HEK293 (cell line): ENCODE measurements at regions not wholly inside any gene's neighbourhood (a gene's known extent, or its start where the extent isn't known, plus 50 kb on each side); places are given as distances from the start of the nearest gene placed in this dataset.
A peak's percentile ranks its signal among the peaks of the same experiment; 100 is the strongest.

Source experiments
- CTCF ChIA-PET: fragments of 350-600 bp; formaldehyde crosslinking; extraction: SDS; loops from one replicate; lab custom pipeline; 2021; ENCODE audit warnings: antibody characterized with exemption; lab: Yijun Ruan, JAX
- POLR2A ChIA-PET: fragments of 300-600 bp; formaldehyde crosslinking; extraction: SDS; loops from one replicate; lab custom pipeline; 2020; ENCODE audit warnings: antibody characterized with exemption, inconsistent platforms; lab: Yijun Ruan, JAX
- H3K27ac ChIP-seq: fragments of 200-500 bp; sonication (Bioruptor generic); 2 replicates; pipeline ENCODE4 v1.5.1; 2014; ENCODE audit warnings: low read depth, low read length, control low read depth, inconsistent platforms; ENCODE audit errors: extremely low read depth
- H3K36me3 ChIP-seq, 2 experiments: fragments of 200-500 bp in 1 of 2; sonication (Bioruptor generic) in 1 of 2; 1 replicate in 1 of 2; 2 replicates in 1 of 2; pipeline ENCODE4 v1.5.1; 2014 to 2017; ENCODE audit warnings: inconsistent platforms in 2 of 2, low read length in 2 of 2; ENCODE audit not compliant: control insufficient read depth in 2 of 2, insufficient read depth in 1 of 2
- H3K4me1 ChIP-seq: fragments of 200-500 bp; sonication (Bioruptor generic); 2 replicates; pipeline ENCODE4 v1.5.1; 2014; ENCODE audit warnings: mild to moderate bottlenecking, low read length, inconsistent platforms; ENCODE audit not compliant: control insufficient read depth, insufficient read depth
- H3K4me3 ChIP-seq: 2 replicates; pipeline ENCODE4 v1.5.1; 2011; ENCODE audit warnings: low read depth, mild to moderate bottlenecking, control low read depth, low read length, moderate library complexity
- H3K9me3 ChIP-seq: fragments of 200-500 bp; sonication (Bioruptor generic); 2 replicates; pipeline ENCODE4 v1.5.1; 2014; ENCODE audit warnings: low read depth, low read length, inconsistent platforms; ENCODE audit not compliant: control insufficient read depth, insufficient read depth
- BCL6B ChIP-seq: fragments of 450-650 bp; formaldehyde crosslinking; IDR thresholded peaks from 2 replicates; pipeline ENCODE4 v1.5.1; 2017; ENCODE audit warnings: missing biosample characterization, missing genetic modification characterization
- GFI1B ChIP-seq: fragments of 450-650 bp; formaldehyde crosslinking; IDR thresholded peaks from 2 replicates; pipeline ENCODE4 v1.5.1; 2016; ENCODE audit warnings: missing biosample characterization, missing genetic modification characterization
- OSR2 ChIP-seq: fragments of 450-650 bp; formaldehyde crosslinking; IDR thresholded peaks from 2 replicates; pipeline ENCODE4 v1.5.1; 2016; ENCODE audit warnings: missing biosample characterization, missing genetic modification characterization
- PRDM4 ChIP-seq: fragments of 450-650 bp; formaldehyde crosslinking; IDR thresholded peaks from 2 replicates; pipeline ENCODE4 v1.5.1; 2017; ENCODE audit warnings: missing biosample characterization, missing genetic modification characterization
- SP2 ChIP-seq: fragments of 450-650 bp; formaldehyde crosslinking; IDR thresholded peaks from 2 replicates; pipeline ENCODE4 v1.5.1; 2016; ENCODE audit warnings: missing biosample characterization, missing genetic modification characterization
- ZBTB17 ChIP-seq: fragments of 450-650 bp; formaldehyde crosslinking; IDR thresholded peaks from 2 replicates; pipeline ENCODE4 v1.5.1; 2016; ENCODE audit warnings: missing biosample characterization, missing genetic modification characterization
- ZFHX2 ChIP-seq: fragments of 450-650 bp; formaldehyde crosslinking; conservative IDR thresholded peaks from 2 replicates; pipeline ENCODE4 v1.5.1; 2016; ENCODE audit warnings: missing biosample characterization, missing genetic modification characterization
- ZIC2 ChIP-seq: fragments of 450-650 bp; formaldehyde crosslinking; IDR thresholded peaks from 2 replicates; pipeline ENCODE4 v1.5.1; 2016; ENCODE audit warnings: missing biosample characterization, missing genetic modification characterization
- ZNF112 ChIP-seq: fragments of 450-650 bp; formaldehyde crosslinking; IDR thresholded peaks from 2 replicates; pipeline ENCODE4 v1.5.0; 2017; ENCODE audit warnings: missing biosample characterization, missing genetic modification characterization
- ZNF155 ChIP-seq: fragments of 450-650 bp; formaldehyde crosslinking; IDR thresholded peaks from 2 replicates; pipeline ENCODE4 v1.5.1; 2016; ENCODE audit warnings: missing biosample characterization, missing genetic modification characterization
- ZNF169 ChIP-seq: fragments of 450-650 bp; formaldehyde crosslinking; IDR thresholded peaks from 2 replicates; pipeline ENCODE4 v1.5.1; 2016; ENCODE audit warnings: missing biosample characterization, missing genetic modification characterization
- ZNF175 ChIP-seq: fragments of 450-650 bp; formaldehyde crosslinking; IDR thresholded peaks from 2 replicates; pipeline ENCODE4 v1.5.1; 2016; ENCODE audit warnings: missing biosample characterization, missing genetic modification characterization
- ZNF266 ChIP-seq: fragments of 450-650 bp; formaldehyde crosslinking; IDR thresholded peaks from 2 replicates; pipeline ENCODE4 v1.5.1; 2016; ENCODE audit warnings: missing biosample characterization, missing genetic modification characterization, low read depth
- ZNF280D ChIP-seq: fragments of 450-650 bp; formaldehyde crosslinking; IDR thresholded peaks from 2 replicates; pipeline ENCODE4 v1.5.1; 2016; ENCODE audit warnings: missing biosample characterization, missing genetic modification characterization
- ZNF292 ChIP-seq: fragments of 450-650 bp; formaldehyde crosslinking; IDR thresholded peaks from 2 replicates; pipeline ENCODE4 v1.5.1; 2016; ENCODE audit warnings: low read depth, missing biosample characterization, missing genetic modification characterization, borderline replicate concordance
- ZNF335 ChIP-seq: fragments of 450-650 bp; formaldehyde crosslinking; conservative IDR thresholded peaks from 2 replicates; pipeline ENCODE4 v1.5.1; 2016; ENCODE audit warnings: missing biosample characterization, missing genetic modification characterization
- ZNF391 ChIP-seq: fragments of 450-650 bp; formaldehyde crosslinking; IDR thresholded peaks from 2 replicates; pipeline ENCODE4 v1.5.1; 2016; ENCODE audit warnings: low read depth, missing biosample characterization, missing genetic modification characterization, borderline replicate concordance
- ZNF394 ChIP-seq: fragments of 450-650 bp; formaldehyde crosslinking; IDR thresholded peaks from 2 replicates; pipeline ENCODE4 v1.5.1; 2016; ENCODE audit warnings: missing biosample characterization, missing genetic modification characterization, mild to moderate bottlenecking, moderate library complexity, borderline replicate concordance
- ZNF560 ChIP-seq: fragments of 450-650 bp; formaldehyde crosslinking; IDR thresholded peaks from 2 replicates; pipeline ENCODE4 v1.5.1; 2017; ENCODE audit warnings: missing biosample characterization, missing genetic modification characterization, borderline replicate concordance
- ZNF571 ChIP-seq: fragments of 450-650 bp; formaldehyde crosslinking; IDR thresholded peaks from 2 replicates; pipeline ENCODE4 v1.5.0; 2017; ENCODE audit warnings: missing biosample characterization, missing genetic modification characterization
- ZNF600 ChIP-seq: fragments of 450-650 bp; formaldehyde crosslinking; IDR thresholded peaks from 2 replicates; pipeline ENCODE4 v1.5.1; 2016; ENCODE audit warnings: missing biosample characterization, missing genetic modification characterization
- ZNF701 ChIP-seq: fragments of 450-650 bp; formaldehyde crosslinking; IDR thresholded peaks from 2 replicates; pipeline ENCODE4 v1.5.1; 2016; ENCODE audit warnings: missing biosample characterization, missing genetic modification characterization
- ZNF777 ChIP-seq: fragments of 450-650 bp; formaldehyde crosslinking; IDR thresholded peaks from 2 replicates; pipeline ENCODE4 v1.5.1; 2017; ENCODE audit warnings: missing biosample characterization, missing genetic modification characterization, borderline replicate concordance
- ZNF785 ChIP-seq: fragments of 450-650 bp; formaldehyde crosslinking; IDR thresholded peaks from 2 replicates; pipeline ENCODE4 v1.5.1; 2016; ENCODE audit warnings: missing biosample characterization, missing genetic modification characterization
- ZNF830 ChIP-seq: fragments of 450-650 bp; IDR thresholded peaks from 2 replicates; pipeline ENCODE4 v1.5.0; 2018; ENCODE audit warnings: missing biosample characterization, missing genetic modification characterization, low read depth, mild to moderate bottlenecking, moderate library complexity

- H3K27ac ChIP-seq: no peak overlapping the region; the same call in 1 of the 2 replicates
- CTCF ChIA-PET: interaction anchor here (0.7 to 1.7 kb wide), 3 partner anchors 371 to 411 kb away, joined by 3 to 9 read pairs (median 6); no protein-coding TSS in a partner anchor
- TF ChIP-seq ZNF292 (tag by site-specific recombination): no peak
- TF ChIP-seq ZNF391: no peak
- TF ChIP-seq BCL6B (tag by site-specific recombination): no peak
- no peak for TF ChIP-seq ZFHX2 (tag by site-specific recombination)
- TF ChIP-seq ZNF112: no peak
- TF ChIP-seq ZNF394: no peak
- no peak for TF ChIP-seq ZNF560
- TF ChIP-seq ZNF600: peak; percentile 92
- TF ChIP-seq ZNF335 (tag by site-specific recombination): no peak
- no peak for TF ChIP-seq GFI1B (tag by site-specific recombination)
- no peak for TF ChIP-seq ZNF169 (tag by site-specific recombination)
- peak; percentile 57 for TF ChIP-seq ZIC2 (tag by site-specific recombination)
- no peak for TF ChIP-seq ZNF785 (tag by site-specific recombination)
- TF ChIP-seq ZNF830: no peak
- TF ChIP-seq OSR2: peak; percentile 51
- TF ChIP-seq ZNF571 (tag by site-specific recombination): no peak
- no peak for TF ChIP-seq ZNF155 (tag by site-specific recombination)
- TF ChIP-seq ZNF777 (tag by site-specific recombination): no peak
- TF ChIP-seq ZNF266 (tag by site-specific recombination): no peak
- TF ChIP-seq ZNF701 (tag by site-specific recombination): no peak
- no peak for TF ChIP-seq ZBTB17 (tag by site-specific recombination)
- no peak for TF ChIP-seq ZNF280D (tag by site-specific recombination)
- no peak for TF ChIP-seq ZNF175 (tag by site-specific recombination)
- TF ChIP-seq PRDM4 (tag by site-specific recombination): no peak
- 0 out of 2 replicates have a peak, but pooled peaks have one; percentile 17 for TF ChIP-seq SP2 (tag by site-specific recombination)
- TF ChIP-seq, all 188 proteins: peak for 4
- H3K9me3 ChIP-seq: no peaks in the 10 kb centered on the region
- H3K4me1 ChIP-seq: no peaks in the 10 kb centered on the region; the same call in 1 of the 2 replicates
- no peaks in the 10 kb centered on the region for H3K36me3 ChIP-seq
- POLR2A ChIA-PET: interaction anchor here (0.5 kb wide), 1 partner anchor 296 kb away, joined by 3 read pairs; no protein-coding TSS in a partner anchor
- H3K4me3 ChIP-seq: no peak overlapping the region
These were observed 68.5 kb upstream of the GTF3A start for GRCh38 chr13:27355894-27356293.
